H1 (cell line): ENCODE measurements at regions not wholly inside any gene's neighbourhood (a gene's known extent, or its start where the extent isn't known, plus 50 kb on each side); places are given as distances from the start of the nearest gene placed in this dataset.

ENCODE experiments used
- CREB1 ChIP-seq: IDR thresholded peaks from 2 replicates; pipeline ENCODE4 v1.6.1; 2012; ENCODE audit warnings: inconsistent platforms
- GTF2F1 ChIP-seq: IDR thresholded peaks from 2 replicates; pipeline ENCODE4 v1.6.1; 2012; ENCODE audit warnings: low read depth, low read length, improper control_type of control experiment, borderline replicate concordance
- TAF1 ChIP-seq: IDR thresholded peaks from 2 replicates; pipeline ENCODE4 v1.6.1; 2011; ENCODE audit warnings: mild to moderate bottlenecking, low read depth, low read length
- TEAD4 ChIP-seq: IDR thresholded peaks from 2 replicates; pipeline ENCODE4 v1.6.1; 2012; ENCODE audit warnings: low read depth, low read length, inconsistent platforms, mixed read lengths
- USF2 ChIP-seq: IDR thresholded peaks from 2 replicates; pipeline ENCODE4 v1.6.1; 2011; ENCODE audit warnings: low read length, improper control_type of control experiment
- TF ChIP-seq, protein P1 (sequence below), 3 experiments: IDR thresholded peaks; 1 replicate in 2 of 3; 2 replicates in 1 of 3; pipeline versions ENCODE4 v1.5.1 to v1.6.1; 2011; ENCODE audit warnings: low read length in 3 of 3, mild to moderate bottlenecking in 3 of 3, inconsistent platforms in 2 of 3, low read depth in 1 of 3, moderate library complexity in 1 of 3; ENCODE audit not compliant: insufficient read depth in 1 of 3; ENCODE audit errors: control extremely low read depth in 1 of 3

DNA sequence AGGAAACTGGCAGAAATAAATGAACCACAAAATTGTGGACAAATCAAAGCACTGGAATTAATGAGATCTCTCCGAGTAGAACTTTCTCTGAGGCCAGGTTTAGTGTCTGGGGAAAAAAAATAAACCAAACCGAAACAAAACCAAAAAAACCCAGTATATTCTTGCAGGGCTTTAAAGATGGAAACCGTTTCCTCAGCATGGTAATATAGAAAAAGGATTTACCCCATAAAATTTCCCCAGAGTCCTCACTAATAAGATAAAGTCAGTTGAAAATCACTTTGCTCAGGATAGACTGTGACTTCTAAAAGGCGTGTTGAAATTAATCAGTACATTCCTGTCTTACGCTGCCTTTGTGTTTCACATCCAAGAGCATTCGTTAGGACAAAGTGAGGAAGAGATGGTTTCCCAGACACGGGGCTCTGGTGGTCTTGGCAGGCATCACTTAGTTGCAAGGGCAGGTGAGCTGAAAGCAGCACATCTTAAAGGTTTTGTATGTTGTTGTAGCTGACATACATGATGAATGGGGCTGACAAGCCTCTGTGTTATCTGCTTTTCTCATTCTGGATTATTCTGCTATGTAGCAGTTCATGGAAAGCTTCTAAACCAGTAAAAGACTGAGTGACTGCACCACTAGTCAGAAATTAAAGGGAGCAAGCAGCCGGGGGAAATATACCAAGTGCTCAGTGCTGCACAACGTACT lies 85.2 kb upstream of the PRL start (continued):
- TF ChIP-seq, protein P1, sequence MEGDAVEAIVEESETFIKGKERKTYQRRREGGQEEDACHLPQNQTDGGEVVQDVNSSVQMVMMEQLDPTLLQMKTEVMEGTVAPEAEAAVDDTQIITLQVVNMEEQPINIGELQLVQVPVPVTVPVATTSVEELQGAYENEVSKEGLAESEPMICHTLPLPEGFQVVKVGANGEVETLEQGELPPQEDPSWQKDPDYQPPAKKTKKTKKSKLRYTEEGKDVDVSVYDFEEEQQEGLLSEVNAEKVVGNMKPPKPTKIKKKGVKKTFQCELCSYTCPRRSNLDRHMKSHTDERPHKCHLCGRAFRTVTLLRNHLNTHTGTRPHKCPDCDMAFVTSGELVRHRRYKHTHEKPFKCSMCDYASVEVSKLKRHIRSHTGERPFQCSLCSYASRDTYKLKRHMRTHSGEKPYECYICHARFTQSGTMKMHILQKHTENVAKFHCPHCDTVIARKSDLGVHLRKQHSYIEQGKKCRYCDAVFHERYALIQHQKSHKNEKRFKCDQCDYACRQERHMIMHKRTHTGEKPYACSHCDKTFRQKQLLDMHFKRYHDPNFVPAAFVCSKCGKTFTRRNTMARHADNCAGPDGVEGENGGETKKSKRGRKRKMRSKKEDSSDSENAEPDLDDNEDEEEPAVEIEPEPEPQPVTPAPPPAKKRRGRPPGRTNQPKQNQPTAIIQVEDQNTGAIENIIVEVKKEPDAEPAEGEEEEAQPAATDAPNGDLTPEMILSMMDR (IDR thresholded peaks at IDR 0.05; ENCODE audit: control extremely low read depth in 1 of 3, insufficient read depth in 1 of 3, low read depth in 1 of 3, low read length in 3 of 3) = no peak
- TF ChIP-seq GTF2F1 (no peak), USF2 (no peak), TAF1 (no peak), CREB1 (no peak), TEAD4 (no peak)
